Fibroblast of pulmonary artery (primary cell): ENCODE measurements at regions not wholly inside any gene's neighbourhood (a gene's known extent, or its start where the extent isn't known, plus 50 kb on each side); places are given as distances from the start of the nearest gene placed in this dataset.
"Not testable (repeated sequence)": the region's sequence is repeated elsewhere in the genome, so short reads cannot be mapped to it uniquely, and the experiment has no call there.

Experiments used
- DNase-seq: peaks from one replicate; pipeline ENCODE4 v3.0.0-alpha.2; 2010; ENCODE audit warnings: low read depth
- H3K4me3 ChIP-seq: replicated peaks from 2 replicates; pipeline ENCODE4 v1.5.1; 2011; ENCODE audit warnings: low read depth, mild to moderate bottlenecking, control low read depth, low read length, moderate library complexity
- TF ChIP-seq, protein P1 (sequence below): IDR thresholded peaks from 2 replicates; pipeline ENCODE4 v1.5.1; 2011; ENCODE audit warnings: mild to moderate bottlenecking, control low read depth, low read length, inconsistent platforms; ENCODE audit errors: missing control alignments

DNA sequence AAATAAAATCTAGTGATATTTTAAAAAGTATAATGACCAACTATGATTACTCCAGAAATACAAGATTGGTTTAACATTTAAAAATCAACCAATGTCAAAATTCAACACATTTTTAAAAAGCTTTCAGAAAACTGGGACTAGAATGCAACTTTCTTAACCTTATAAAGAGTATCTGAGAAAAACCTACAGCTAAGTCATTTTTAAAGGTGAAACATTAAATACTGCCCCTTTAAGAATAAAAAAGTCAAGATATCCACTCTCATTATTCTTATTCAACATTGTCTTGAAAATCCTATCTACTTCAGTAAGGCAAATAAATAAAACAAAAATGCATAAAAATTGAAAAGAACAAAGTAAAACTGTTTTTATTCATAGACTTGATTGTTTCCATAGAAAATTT lies 673.2 kb downstream of the UQCRFS1 start:
- no peak overlapping the region for H3K4me3 ChIP-seq
- TF ChIP-seq, protein P1, sequence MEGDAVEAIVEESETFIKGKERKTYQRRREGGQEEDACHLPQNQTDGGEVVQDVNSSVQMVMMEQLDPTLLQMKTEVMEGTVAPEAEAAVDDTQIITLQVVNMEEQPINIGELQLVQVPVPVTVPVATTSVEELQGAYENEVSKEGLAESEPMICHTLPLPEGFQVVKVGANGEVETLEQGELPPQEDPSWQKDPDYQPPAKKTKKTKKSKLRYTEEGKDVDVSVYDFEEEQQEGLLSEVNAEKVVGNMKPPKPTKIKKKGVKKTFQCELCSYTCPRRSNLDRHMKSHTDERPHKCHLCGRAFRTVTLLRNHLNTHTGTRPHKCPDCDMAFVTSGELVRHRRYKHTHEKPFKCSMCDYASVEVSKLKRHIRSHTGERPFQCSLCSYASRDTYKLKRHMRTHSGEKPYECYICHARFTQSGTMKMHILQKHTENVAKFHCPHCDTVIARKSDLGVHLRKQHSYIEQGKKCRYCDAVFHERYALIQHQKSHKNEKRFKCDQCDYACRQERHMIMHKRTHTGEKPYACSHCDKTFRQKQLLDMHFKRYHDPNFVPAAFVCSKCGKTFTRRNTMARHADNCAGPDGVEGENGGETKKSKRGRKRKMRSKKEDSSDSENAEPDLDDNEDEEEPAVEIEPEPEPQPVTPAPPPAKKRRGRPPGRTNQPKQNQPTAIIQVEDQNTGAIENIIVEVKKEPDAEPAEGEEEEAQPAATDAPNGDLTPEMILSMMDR, result no peak

DNA sequence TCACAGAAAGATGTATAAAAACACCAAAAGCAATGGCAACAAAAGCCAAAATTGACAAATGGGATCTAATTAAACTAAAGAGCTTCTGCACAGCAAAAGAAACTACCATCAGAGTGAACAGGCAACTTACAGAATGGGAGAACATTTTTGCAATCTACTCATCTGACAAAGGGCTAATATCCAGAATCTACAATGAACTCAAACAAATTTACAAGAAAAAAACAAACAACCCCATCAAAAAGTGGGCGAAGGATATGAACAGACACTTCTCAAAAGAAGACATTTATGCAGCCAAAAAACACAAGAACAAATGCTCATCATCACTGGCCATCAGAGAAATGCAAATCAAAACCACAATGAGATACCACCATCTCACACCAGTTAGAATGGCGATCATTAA lies 674.4 kb downstream of the UQCRFS1 start:
- not testable (repeated sequence) for H3K4me3 ChIP-seq, DNase-seq

More for the DNA sequence above, 673.2 kb downstream of the UQCRFS1 start:
- no peak for DNase-seq

GRCh38 chr19:28537896-28538295 lies 675.1 kb downstream of the UQCRFS1 start:
- TF ChIP-seq, protein P1, result no peak
- no peak for DNase-seq

GRCh38 chr19:28537079-28537478 lies 675.9 kb downstream of the UQCRFS1 start:
- TF ChIP-seq, protein P1, result no peak
- no peak for DNase-seq
- no peak overlapping the region for H3K4me3 ChIP-seq

More at GRCh38 chr19:28537896-28538295, 675.1 kb downstream of the UQCRFS1 start:
- no peak overlapping the region for H3K4me3 ChIP-seq

DNA sequence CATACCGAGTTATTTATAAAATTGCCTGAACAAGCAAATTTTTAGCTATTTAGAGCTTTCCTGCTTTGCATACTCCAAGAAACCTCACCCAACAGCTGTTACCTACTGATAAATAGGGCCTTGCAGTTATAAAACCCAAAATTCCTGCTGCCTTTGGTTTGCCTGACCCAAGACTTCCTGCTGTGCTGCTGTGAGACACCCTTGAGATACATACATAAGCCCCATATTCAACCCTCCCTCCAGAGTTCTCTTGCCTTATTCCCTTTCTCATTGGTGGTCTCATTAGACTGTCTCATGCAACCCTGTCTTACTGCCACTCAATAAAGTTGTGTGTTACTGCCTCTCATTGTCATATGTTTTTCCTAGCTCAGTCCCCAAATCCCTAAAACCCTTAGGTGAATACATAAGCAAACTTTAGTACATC lies 677.6 kb downstream of the UQCRFS1 start:
- TF ChIP-seq, protein P1, result no peak
- no peak for DNase-seq
- H3K4me3 ChIP-seq, result no peak overlapping the region

GRCh38 chr19:28534766-28535351 lies 678.1 kb downstream of the UQCRFS1 start:
- no peak overlapping the region for H3K4me3 ChIP-seq
- TF ChIP-seq, protein P1, result no peak
- no peak for DNase-seq

DNA sequence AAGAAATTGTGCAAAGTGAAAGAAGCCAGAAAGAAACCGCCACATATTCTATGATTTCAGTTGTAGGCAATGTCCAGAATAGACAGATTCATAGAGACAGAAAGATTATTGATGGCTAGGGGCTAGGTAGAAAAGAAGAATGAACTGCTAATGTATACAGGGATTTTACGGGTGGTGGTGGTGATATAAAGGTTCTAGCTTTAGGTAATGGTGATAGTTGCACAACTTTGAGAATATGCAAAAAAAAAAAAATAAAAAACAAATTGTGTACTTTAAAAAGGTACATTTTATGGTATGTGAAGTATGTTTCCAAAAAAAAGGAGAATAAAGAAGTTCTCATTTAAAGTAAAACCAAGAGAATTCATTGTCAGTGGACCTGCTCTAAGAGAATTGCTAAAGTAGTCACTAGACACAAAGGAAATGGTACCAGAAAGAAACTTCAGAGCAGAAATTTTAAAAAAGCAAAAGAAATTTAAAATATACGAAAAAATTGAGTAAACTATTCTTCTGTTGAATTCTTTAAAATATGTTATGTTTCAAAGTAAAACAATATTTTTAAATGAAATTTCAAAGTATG lies 680.1 kb downstream of the UQCRFS1 start:
- TF ChIP-seq, protein P1, result no peak
- DNase-seq, result no peak
- H3K4me3 ChIP-seq, result no peak overlapping the region
